Mucosa of rectum (tissue), 2 donors: ENCODE measurements at regions not wholly inside any gene's neighbourhood (a gene's known extent, or its start where the extent isn't known, plus 50 kb on each side); places are given as distances from the start of the nearest gene placed in this dataset.

ENCODE experiments used
- H3K27ac ChIP-seq, 2 donors: one replicate each; pipeline ENCODE4 v1.7.0; 2013; ENCODE audit warnings: inconsistent platforms in 2 of 2, low read depth in 2 of 2, low read length in 2 of 2
- H3K27me3 ChIP-seq, 2 donors: one replicate each; pipeline ENCODE4 v1.7.0; 2013; ENCODE audit warnings: low read length in 2 of 2; ENCODE audit not compliant: control insufficient read depth in 2 of 2, insufficient read depth in 2 of 2
- H3K36me3 ChIP-seq, 2 donors: one replicate each; pipeline ENCODE4 v1.7.0; 2013; ENCODE audit warnings: low read length in 2 of 2; ENCODE audit not compliant: control insufficient read depth in 2 of 2, insufficient read depth in 2 of 2
- H3K4me1 ChIP-seq, 2 donors: one replicate each; pipeline ENCODE4 v1.7.0; 2013; ENCODE audit warnings: low read length in 2 of 2, mild to moderate bottlenecking in 1 of 2; ENCODE audit not compliant: control insufficient read depth in 2 of 2, insufficient read depth in 2 of 2
- H3K4me3 ChIP-seq, 2 donors: one replicate each; pipeline ENCODE4 v1.7.0; 2013; ENCODE audit warnings: low read length in 2 of 2
- H3K9ac ChIP-seq, 2 donors: one replicate each; pipeline ENCODE4 v1.7.0; 2013; ENCODE audit warnings: low read length in 2 of 2, low read depth in 1 of 2, mild to moderate bottlenecking in 1 of 2
- H3K9me3 ChIP-seq, 2 donors: one replicate each; pipeline ENCODE4 v1.7.0; 2013; ENCODE audit warnings: low read length in 2 of 2; ENCODE audit not compliant: control insufficient read depth in 2 of 2
- donor health status: healthy.
- donor health status: Normal muscosa, but diverticular disease.

DNA sequence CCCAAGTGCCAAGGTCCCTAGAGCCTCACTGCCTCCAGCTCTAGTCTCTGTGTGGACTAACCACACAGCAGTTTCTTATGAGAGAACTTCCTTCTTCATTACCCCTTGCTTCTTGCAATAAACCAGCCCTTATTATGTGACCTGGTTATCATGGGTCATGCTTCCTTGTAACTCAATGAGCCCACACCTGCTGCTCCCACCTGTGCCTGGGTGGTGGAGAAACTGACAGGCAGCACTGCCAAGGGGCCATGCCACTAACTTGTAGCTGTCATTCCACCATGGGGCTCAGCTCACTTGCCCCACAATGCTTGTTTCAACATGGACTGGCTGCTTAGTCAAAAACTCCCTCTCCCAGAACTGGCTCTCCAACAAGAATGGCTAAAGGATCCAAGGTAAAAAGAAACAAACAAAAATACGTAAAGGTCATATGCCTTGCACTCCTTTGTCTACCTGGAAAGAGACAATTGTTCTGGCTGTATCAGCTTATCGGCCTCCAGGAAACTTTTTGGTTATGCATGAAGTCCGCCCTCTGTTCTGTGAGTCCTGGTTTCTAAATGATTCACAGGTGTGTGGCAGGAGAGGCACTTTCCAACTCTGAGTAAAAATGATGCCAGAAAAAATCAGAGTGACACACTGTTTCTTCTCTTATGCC lies 446.4 kb downstream of the COG6 start:
- no peaks in the 10 kb centered on the region for H3K36me3 ChIP-seq
- H3K9me3 ChIP-seq: no peaks in the 10 kb centered on the region
- H3K27ac ChIP-seq: peak overlapping the region; percentile 4 to 54
- H3K9ac ChIP-seq: no peak overlapping the region
- H3K4me1 ChIP-seq: peaks cover 0 to 25% of the 10 kb centered on the region in 2 donors
- no peaks in the 10 kb centered on the region for H3K27me3 ChIP-seq
- H3K4me3 ChIP-seq: no peak overlapping the region

DNA sequence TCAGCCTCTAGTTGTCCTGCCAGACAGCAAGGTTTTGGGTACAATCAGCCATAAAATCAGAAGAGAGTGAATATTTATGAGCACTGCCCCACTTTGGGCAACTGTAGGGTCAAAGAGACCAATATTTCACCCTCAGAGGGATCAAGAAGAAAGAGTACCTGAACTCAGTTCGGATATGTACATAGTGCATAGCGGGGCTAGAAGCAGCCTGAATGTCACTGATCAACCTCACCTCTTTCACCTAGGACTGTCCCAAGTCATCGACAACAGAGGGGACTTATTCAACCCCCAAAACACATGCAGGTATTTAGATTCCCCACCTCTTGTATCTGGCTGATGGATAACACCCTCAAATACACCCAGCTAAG lies 446.9 kb downstream of the COG6 start:
- peaks cover 0 to 25% of the 10 kb centered on the region in 2 donors for H3K4me1 ChIP-seq
- H3K36me3 ChIP-seq: no peaks in the 10 kb centered on the region
- no peak overlapping the region for H3K9ac ChIP-seq
- peak overlapping the region in 1 of 2 donors; percentile 54 for H3K27ac ChIP-seq
- no peaks in the 10 kb centered on the region for H3K9me3 ChIP-seq
- H3K4me3 ChIP-seq: no peak overlapping the region
- no peaks in the 10 kb centered on the region for H3K27me3 ChIP-seq

DNA sequence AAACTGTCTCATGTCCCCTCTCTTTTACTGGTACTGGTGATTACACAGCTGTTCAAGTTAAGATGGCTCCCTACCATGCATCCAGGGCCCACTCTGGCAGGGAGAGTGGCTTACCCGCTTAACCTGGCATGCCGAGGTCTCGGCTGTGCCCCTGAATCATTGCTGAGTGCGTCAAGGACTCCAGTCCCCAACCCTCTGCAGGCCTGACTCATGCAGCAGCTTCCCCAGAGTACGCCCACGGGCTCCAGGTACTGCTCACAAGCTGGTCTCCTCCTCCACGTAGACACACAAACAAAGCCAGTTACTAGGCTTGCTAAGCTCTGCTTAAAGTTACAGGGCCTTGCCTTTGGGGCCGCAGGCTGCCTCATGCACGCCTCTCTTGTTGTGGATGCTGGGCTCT lies 447.4 kb downstream of the COG6 start:
- no peaks in the 10 kb centered on the region for H3K36me3 ChIP-seq
- no peaks in the 10 kb centered on the region for H3K27me3 ChIP-seq
- H3K9ac ChIP-seq: no peak overlapping the region
- H3K27ac ChIP-seq: peak overlapping the region; percentile 28 to 41
- no peaks in the 10 kb centered on the region for H3K9me3 ChIP-seq
- no peak overlapping the region for H3K4me3 ChIP-seq
- H3K4me1 ChIP-seq: peaks cover 0 to 25% of the 10 kb centered on the region in 2 donors

DNA sequence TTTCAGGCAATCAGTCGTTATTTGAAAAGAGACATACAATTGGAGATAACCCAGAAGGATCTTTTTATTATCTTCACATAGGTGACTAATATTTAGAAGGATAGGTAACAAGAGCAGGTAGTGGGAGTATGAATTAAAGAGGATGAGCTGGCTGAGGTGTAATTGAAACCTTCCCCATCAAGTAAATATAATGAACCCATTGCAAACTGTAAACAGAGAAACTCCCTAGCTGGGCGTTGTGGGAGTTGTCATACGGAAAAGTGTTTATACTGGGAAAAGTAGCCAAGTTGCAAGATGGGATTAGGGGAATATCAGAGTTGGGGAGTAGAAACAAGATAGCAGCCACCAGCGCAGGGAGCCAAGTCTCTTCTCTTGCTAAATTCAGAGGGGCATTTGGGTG lies 448.4 kb downstream of the COG6 start:
- Histone ChIP-seq H3K4me3 (no peak overlapping the region), H3K4me1 (peaks cover 0 to 25% of the 10 kb centered on the region in 2 donors), H3K9ac (no peak overlapping the region), H3K27ac (peak overlapping the region in 1 of 2 donors; percentile 56), H3K36me3 (no peaks in the 10 kb centered on the region), H3K9me3 (no peaks in the 10 kb centered on the region), H3K27me3 (no peaks in the 10 kb centered on the region)

DNA sequence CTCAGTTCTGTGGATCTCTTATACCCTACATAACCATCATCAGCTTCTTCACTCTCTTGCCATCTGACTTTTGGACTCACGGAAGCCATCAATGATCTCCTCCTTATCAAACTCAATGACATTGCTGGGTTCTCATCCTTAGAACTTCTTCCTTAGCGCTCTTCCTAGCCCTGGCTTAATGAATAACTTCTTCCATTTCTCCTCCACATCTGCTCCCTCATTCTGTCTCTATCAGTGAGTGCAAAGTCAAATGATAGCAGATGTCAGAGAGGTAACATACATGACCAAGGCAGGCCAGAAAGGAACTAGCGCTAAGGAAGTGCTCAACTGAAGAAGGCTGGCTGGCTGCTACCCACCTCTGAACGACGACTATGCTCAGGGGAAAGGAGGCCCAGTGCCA lies 449.8 kb downstream of the COG6 start:
- Histone ChIP-seq H3K4me1 (peaks cover 0 to 25% of the 10 kb centered on the region in 2 donors), H3K27me3 (no peaks in the 10 kb centered on the region), H3K9ac (no peak overlapping the region)

DNA sequence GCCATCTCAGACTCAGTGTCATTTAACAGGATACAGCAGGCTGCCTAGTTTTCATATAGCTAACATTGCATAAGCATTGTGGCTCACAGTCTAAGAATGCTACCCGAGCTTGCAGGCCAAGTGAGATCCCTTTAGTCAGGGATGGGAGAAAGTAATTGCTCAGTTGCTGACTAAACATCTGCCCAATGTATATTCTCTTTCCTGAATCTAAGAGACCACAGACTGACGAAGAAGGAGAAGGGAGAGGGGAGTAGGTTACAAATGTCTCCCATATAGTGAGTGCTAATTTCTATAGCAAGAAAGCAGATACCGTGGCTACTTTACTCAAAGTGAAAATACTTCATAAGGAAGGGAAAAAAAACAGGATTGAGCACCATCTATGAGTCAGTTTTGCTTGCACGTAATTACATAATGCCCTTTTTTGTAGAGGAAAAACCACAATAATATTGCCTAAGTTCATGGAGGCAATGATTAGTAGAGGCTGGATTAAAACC lies 453.9 kb downstream of the COG6 start:
- H3K27ac ChIP-seq: no peak overlapping the region
- H3K4me3 ChIP-seq: no peak overlapping the region
- no peaks in the 10 kb centered on the region for H3K36me3 ChIP-seq
- no peak overlapping the region for H3K9ac ChIP-seq
- no peaks in the 10 kb centered on the region for H3K9me3 ChIP-seq
- no peaks in the 10 kb centered on the region for H3K4me1 ChIP-seq
- H3K27me3 ChIP-seq: no peaks in the 10 kb centered on the region

More for the DNA sequence above, 449.8 kb downstream of the COG6 start:
- no peak overlapping the region for H3K4me3 ChIP-seq
- no peak overlapping the region for H3K27ac ChIP-seq
- H3K36me3 ChIP-seq: no peaks in the 10 kb centered on the region
- no peaks in the 10 kb centered on the region for H3K9me3 ChIP-seq

DNA sequence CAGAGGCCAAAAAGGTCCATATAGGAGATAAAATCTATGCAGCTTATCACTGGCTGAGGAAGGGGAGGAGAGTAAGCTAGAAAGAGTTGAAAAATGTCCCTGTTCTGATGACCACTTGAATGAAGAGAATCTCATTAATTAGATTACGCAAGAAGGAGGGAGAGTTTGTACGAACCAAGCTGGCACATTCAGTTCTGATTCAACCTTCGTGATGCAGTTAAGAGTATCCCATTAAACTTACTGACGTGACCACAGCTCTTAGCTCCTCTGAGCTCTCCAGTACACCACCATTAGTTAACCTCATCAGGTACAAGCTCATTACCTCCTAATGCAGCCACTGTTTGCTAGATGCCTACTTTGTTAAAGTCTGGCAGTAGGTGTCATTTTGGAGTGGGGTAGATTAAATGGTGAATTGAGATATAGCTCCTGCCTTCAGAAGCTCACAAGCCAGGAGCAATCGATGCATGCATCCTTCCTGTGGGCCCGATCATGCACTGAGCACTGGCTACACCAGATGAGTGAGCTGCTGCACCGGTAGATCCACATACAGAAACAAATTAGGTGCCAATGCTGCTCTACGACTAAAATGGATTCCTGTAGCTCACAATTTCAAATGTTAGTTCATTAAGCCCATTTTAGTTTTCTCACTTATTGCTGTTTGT lies 458.3 kb downstream of the COG6 start:
- peaks cover 5 to 13% of the 10 kb centered on the region in 2 donors for H3K4me1 ChIP-seq
- H3K27me3 ChIP-seq: no peaks in the 10 kb centered on the region
- no peak overlapping the region for H3K27ac ChIP-seq
- H3K36me3 ChIP-seq: no peaks in the 10 kb centered on the region
- no peak overlapping the region for H3K9ac ChIP-seq
- H3K9me3 ChIP-seq: no peaks in the 10 kb centered on the region
- H3K4me3 ChIP-seq: no peak overlapping the region

DNA sequence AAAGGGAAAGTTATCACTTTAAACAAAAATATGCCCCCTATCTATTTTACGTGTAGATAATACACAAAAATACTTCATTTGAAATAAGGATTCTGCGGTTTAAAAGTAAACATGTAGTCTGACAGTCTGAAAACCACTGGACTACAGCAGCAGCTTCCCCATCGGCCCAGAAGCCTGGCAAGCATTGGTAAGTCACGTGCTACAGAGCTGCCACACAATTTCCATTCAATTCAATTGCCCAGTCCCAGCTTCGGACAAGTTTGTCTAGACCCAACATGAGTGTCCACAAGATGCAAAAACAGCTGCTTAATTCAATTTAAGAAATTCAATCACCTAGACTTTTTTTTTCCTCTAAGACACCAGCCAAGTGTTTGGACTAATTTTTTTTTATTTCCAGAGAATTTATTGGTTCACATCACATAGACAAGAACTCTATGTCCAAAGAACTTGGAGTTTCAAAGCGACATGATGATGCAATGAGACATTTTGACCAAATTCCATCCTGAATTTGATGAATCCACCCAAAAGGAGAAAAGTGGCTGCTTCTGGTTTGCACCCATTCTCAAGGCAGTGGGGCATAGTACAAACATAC lies 458.9 kb downstream of the COG6 start:
- Histone ChIP-seq H3K4me1 (peaks cover 5 to 13% of the 10 kb centered on the region in 2 donors), H3K27ac (peak overlapping the region in 1 of 2 donors; percentile 69), H3K9ac (no peak overlapping the region), H3K9me3 (no peaks in the 10 kb centered on the region), H3K4me3 (no peak overlapping the region), H3K36me3 (no peaks in the 10 kb centered on the region), H3K27me3 (no peaks in the 10 kb centered on the region)

DNA sequence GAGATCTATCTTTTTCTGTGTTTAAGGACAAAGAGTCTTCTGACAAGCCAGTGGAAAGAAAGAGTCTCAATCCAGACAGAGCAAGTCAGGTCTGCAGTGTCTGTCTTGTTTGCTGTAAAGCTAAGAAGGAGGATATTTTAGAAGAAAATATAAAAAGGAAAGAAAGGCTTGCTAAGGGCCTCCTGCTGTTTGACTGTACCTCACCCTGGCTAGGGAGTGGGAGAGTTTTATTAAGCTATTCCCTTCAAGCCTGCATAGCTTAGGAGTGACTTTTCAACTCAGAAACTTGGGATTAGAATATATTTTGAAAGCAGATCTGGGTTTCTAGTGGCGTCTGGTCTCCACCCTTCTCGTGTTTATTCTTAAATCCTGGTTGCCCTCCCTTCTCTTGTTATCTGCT lies 460.0 kb downstream of the COG6 start:
- Histone ChIP-seq H3K27ac (peak overlapping the region; percentile 53 to 69), H3K27me3 (no peaks in the 10 kb centered on the region), H3K9me3 (no peaks in the 10 kb centered on the region), H3K4me1 (peaks cover 5 to 13% of the 10 kb centered on the region in 2 donors), H3K36me3 (no peaks in the 10 kb centered on the region), H3K4me3 (no peak overlapping the region), H3K9ac (peak overlapping the region in 1 of 2 donors; percentile 1)

DNA sequence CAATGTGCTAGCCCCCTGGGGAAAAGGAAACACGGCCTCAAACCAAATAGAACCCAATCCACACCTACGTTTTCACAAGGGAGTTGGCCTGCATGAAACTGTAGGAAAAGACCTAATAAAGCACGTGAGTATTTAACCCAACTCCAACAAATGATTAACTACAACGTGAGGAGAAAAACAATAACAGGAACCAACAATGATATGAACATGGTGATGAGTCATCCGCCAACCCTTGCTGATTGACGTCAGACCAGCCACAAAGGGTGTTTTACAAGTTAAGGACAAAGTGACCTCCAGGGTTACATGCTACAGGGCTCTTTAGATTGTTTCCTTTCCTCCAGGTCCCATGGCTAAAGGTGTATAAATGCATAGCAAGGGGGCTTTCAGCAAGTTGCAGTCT lies 460.5 kb downstream of the COG6 start:
- Histone ChIP-seq H3K27ac (peak overlapping the region; percentile 53 to 69), H3K27me3 (no peaks in the 10 kb centered on the region), H3K9ac (no peak overlapping the region), H3K9me3 (no peaks in the 10 kb centered on the region), H3K4me3 (no peak overlapping the region), H3K36me3 (no peaks in the 10 kb centered on the region), H3K4me1 (peaks cover 5 to 13% of the 10 kb centered on the region in 2 donors)
